ENCODE measurements at regions not wholly inside any gene's neighbourhood (a gene's known extent, or its start where the extent isn't known, plus 50 kb on each side); places are given as distances from the start of the nearest gene placed in this dataset.

DNA sequence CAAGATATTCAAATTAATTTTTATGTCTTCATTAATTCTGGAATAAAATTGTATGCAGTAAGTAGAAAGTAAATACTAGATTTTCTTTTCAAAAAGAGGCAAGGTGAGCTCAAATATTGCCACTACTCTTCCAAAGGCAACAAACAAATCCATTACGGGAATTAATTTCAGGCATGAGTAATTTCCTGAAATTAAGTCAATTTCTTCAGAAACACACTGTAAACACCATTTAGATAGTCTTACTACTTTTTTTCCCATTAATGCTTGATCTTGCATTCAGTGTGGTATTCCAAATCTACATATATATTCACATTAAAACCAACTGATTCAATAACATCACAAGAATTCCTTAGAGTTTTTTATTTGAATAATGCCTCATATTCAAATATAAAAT is 1274.0 kb upstream of the CRIM1 start:
- TF ChIP-seq, protein P1, sequence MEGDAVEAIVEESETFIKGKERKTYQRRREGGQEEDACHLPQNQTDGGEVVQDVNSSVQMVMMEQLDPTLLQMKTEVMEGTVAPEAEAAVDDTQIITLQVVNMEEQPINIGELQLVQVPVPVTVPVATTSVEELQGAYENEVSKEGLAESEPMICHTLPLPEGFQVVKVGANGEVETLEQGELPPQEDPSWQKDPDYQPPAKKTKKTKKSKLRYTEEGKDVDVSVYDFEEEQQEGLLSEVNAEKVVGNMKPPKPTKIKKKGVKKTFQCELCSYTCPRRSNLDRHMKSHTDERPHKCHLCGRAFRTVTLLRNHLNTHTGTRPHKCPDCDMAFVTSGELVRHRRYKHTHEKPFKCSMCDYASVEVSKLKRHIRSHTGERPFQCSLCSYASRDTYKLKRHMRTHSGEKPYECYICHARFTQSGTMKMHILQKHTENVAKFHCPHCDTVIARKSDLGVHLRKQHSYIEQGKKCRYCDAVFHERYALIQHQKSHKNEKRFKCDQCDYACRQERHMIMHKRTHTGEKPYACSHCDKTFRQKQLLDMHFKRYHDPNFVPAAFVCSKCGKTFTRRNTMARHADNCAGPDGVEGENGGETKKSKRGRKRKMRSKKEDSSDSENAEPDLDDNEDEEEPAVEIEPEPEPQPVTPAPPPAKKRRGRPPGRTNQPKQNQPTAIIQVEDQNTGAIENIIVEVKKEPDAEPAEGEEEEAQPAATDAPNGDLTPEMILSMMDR (IDR thresholded peaks at IDR 0.05) = no peak
- no peak for TF ChIP-seq POLR2A (IDR thresholded peaks at IDR 0.05)
